GM23338 (cell line): ENCODE measurements at regions not wholly inside any gene's neighbourhood (a gene's known extent, or its start where the extent isn't known, plus 50 kb on each side); places are given as distances from the start of the nearest gene placed in this dataset.

Source experiments
- CTCF ChIP-seq, 2 experiments: fragments of 200-600 bp in 1 of 2; sonication (generic) in 1 of 2; conservative IDR thresholded peaks; 2 replicates each; pipeline versions ENCODE4 v1.5.1 to v1.6.1; 2016 to 2017; ENCODE audit warnings: antibody characterized with exemption in 2 of 2, low read depth in 2 of 2, mild to moderate bottlenecking in 2 of 2, moderate library complexity in 1 of 2
- ETS1 ChIP-seq: IDR thresholded peaks from 2 replicates; pipeline ENCODE4 v1.6.1; 2016; ENCODE audit warnings: antibody characterized with exemption
- EZH2 ChIP-seq: fragments of 200-600 bp; sonication (generic); IDR thresholded peaks from one replicate; pipeline ENCODE4 v1.8.0; 2017; ENCODE audit warnings: antibody characterized with exemption, mild to moderate bottlenecking, low read depth; ENCODE audit not compliant: unreplicated experiment
- POLR2AphosphoS5 ChIP-seq: IDR thresholded peaks from 2 replicates; pipeline ENCODE4 v1.6.1; 2016; ENCODE audit warnings: antibody characterized with exemption, low read depth
- REST ChIP-seq: IDR thresholded peaks from one replicate; pipeline ENCODE4 v1.6.1; 2018; ENCODE audit warnings: antibody characterized with exemption; ENCODE audit not compliant: unreplicated experiment
- TF ChIP-seq, protein P1 (sequence below): fragments of 250-450 bp; sonication (Bioruptor Pico); IDR thresholded peaks from 2 replicates; pipeline ENCODE4 v1.5.0; 2020; ENCODE audit warnings: mild to moderate bottlenecking, moderate library complexity

DNA sequence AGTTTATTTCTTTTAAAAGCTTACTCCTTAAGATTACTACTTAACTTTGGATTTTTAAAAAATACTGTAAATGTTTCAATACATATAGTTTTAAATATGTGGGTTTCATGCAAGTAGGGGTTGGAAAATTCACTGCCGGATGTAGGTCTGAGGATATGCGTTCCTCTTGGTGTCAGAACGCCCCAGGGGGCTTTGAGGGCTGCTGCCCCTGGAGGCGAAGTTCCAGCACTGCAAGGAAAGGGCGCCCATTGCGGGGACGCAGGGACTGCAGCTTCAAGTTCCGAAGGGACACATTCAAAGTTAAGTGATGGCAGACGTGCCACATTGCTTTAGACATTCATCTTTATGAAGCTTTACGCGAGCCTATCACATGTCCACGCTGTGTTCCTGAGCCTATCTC, 152.9 kb downstream of the SOD2 start:
- no peak for TF ChIP-seq EZH2
- TF ChIP-seq CTCF (conservative IDR thresholded peaks at IDR 0.05; ENCODE audit: low read depth in 2 of 2), result peak; percentile 75 to 76
- no peak for TF ChIP-seq REST
- no peak for TF ChIP-seq POLR2AphosphoS5
- TF ChIP-seq, protein P1, sequence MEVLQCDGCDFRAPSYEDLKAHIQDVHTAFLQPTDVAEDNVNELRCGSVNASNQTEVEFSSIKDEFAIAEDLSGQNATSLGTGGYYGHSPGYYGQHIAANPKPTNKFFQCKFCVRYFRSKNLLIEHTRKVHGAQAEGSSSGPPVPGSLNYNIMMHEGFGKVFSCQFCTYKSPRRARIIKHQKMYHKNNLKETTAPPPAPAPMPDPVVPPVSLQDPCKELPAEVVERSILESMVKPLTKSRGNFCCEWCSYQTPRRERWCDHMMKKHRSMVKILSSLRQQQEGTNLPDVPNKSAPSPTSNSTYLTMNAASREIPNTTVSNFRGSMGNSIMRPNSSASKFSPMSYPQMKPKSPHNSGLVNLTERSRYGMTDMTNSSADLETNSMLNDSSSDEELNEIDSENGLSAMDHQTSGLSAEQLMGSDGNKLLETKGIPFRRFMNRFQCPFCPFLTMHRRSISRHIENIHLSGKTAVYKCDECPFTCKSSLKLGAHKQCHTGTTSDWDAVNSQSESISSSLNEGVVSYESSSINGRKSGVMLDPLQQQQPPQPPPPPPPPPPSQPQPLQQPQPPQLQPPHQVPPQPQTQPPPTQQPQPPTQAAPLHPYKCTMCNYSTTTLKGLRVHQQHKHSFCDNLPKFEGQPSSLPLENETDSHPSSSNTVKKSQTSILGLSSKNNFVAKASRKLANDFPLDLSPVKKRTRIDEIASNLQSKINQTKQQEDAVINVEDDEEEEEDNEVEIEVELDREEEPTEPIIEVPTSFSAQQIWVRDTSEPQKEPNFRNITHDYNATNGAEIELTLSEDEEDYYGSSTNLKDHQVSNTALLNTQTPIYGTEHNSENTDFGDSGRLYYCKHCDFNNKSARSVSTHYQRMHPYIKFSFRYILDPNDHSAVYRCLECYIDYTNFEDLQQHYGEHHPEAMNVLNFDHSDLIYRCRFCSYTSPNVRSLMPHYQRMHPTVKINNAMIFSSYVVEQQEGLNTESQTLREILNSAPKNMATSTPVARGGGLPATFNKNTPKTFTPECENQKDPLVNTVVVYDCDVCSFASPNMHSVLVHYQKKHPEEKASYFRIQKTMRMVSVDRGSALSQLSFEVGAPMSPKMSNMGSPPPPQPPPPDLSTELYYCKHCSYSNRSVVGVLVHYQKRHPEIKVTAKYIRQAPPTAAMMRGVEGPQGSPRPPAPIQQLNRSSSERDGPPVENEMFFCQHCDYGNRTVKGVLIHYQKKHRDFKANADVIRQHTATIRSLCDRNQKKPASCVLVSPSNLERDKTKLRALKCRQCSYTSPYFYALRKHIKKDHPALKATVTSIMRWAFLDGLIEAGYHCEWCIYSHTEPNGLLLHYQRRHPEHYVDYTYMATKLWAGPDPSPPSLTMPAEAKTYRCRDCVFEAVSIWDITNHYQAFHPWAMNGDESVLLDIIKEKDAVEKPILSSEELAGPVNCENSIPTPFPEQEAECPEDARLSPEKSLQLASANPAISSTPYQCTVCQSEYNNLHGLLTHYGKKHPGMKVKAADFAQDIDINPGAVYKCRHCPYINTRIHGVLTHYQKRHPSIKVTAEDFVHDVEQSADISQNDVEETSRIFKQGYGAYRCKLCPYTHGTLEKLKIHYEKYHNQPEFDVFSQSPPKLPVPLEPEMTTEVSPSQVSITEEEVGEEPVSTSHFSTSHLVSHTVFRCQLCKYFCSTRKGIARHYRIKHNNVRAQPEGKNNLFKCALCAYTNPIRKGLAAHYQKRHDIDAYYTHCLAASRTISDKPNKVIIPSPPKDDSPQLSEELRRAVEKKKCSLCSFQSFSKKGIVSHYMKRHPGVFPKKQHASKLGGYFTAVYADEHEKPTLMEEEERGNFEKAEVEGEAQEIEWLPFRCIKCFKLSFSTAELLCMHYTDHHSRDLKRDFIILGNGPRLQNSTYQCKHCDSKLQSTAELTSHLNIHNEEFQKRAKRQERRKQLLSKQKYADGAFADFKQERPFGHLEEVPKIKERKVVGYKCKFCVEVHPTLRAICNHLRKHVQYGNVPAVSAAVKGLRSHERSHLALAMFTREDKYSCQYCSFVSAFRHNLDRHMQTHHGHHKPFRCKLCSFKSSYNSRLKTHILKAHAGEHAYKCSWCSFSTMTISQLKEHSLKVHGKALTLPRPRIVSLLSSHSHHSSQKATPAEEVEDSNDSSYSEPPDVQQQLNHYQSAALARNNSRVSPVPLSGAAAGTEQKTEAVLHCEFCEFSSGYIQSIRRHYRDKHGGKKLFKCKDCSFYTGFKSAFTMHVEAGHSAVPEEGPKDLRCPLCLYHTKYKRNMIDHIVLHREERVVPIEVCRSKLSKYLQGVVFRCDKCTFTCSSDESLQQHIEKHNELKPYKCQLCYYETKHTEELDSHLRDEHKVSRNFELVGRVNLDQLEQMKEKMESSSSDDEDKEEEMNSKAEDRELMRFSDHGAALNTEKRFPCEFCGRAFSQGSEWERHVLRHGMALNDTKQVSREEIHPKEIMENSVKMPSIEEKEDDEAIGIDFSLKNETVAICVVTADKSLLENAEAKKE (CRISPR knock-in tag), result no peak
- 0 out of 2 replicates have a peak, but pooled peaks have one; percentile 35 for TF ChIP-seq ETS1
